H9 (cell line): ENCODE measurements at regions not wholly inside any gene's neighbourhood (a gene's known extent, or its start where the extent isn't known, plus 50 kb on each side); places are given as distances from the start of the nearest gene placed in this dataset.

Source experiments
- DNase-seq: peaks from one replicate; pipeline ENCODE4 v3.0.0-alpha.2; 2017
- H2AFZ ChIP-seq: one replicate; pipeline ENCODE4 v1.6.1; 2013; ENCODE audit warnings: mild to moderate bottlenecking, low read length, control low read depth, moderate library complexity
- H2AK5ac ChIP-seq: 2 replicates; pipeline ENCODE4 v1.6.1; 2013; ENCODE audit warnings: low read length, control low read depth, mixed read lengths; ENCODE audit not compliant: insufficient read length
- H2BK120ac ChIP-seq: one replicate; pipeline ENCODE4 v1.6.1; 2013; ENCODE audit warnings: low read depth, mild to moderate bottlenecking, low read length, control low read depth, inconsistent platforms; ENCODE audit not compliant: poor library complexity, severe bottlenecking
- H2BK12ac ChIP-seq: 2 replicates; pipeline ENCODE4 v1.6.1; 2013; ENCODE audit warnings: low read length, control low read depth, mixed read lengths, low read depth; ENCODE audit not compliant: insufficient read length
- H2BK15ac ChIP-seq: 2 replicates; pipeline ENCODE4 v1.6.1; 2013; ENCODE audit warnings: low read depth, low read length, control low read depth
- H2BK20ac ChIP-seq: one replicate; pipeline ENCODE4 v1.6.1; 2013; ENCODE audit warnings: low read depth, mild to moderate bottlenecking, low read length, control low read depth, inconsistent platforms; ENCODE audit not compliant: poor library complexity, severe bottlenecking
- H2BK5ac ChIP-seq: 2 replicates; pipeline ENCODE4 v1.6.1; 2013; ENCODE audit warnings: low read length, control low read depth, mixed read lengths; ENCODE audit not compliant: insufficient read length
- H3K14ac ChIP-seq: 2 replicates; pipeline ENCODE4 v1.6.1; 2013; ENCODE audit warnings: low read length, control low read depth; ENCODE audit not compliant: insufficient read depth
- H3K18ac ChIP-seq: 2 replicates; pipeline ENCODE4 v1.6.1; 2013; ENCODE audit warnings: low read depth, mild to moderate bottlenecking, mixed read lengths, low read length, control low read depth; ENCODE audit not compliant: insufficient read length
- H3K23ac ChIP-seq: 2 replicates; pipeline ENCODE4 v1.6.1; 2013; ENCODE audit warnings: low read length, control low read depth, mixed read lengths, low read depth; ENCODE audit not compliant: insufficient read length
- H3K23me2 ChIP-seq: 2 replicates; pipeline ENCODE4 v1.6.1; 2013; ENCODE audit warnings: low read depth, mild to moderate bottlenecking, mixed read lengths, low read length, control low read depth; ENCODE audit not compliant: insufficient read length, poor library complexity, severe bottlenecking
- H3K27ac ChIP-seq: 2 replicates; pipeline ENCODE4 v1.5.1; 2013; ENCODE audit warnings: low read length, control low read depth, mixed read lengths, low read depth; ENCODE audit not compliant: insufficient read length
- H3K27me3 ChIP-seq: 2 replicates; pipeline ENCODE4 v1.6.1; 2013; ENCODE audit warnings: low read length, control low read depth, inconsistent platforms; ENCODE audit not compliant: insufficient read depth
- H3K4ac ChIP-seq: 2 replicates; pipeline ENCODE4 v1.6.1; 2013; ENCODE audit warnings: low read depth, mild to moderate bottlenecking, control low read depth, inconsistent platforms, low read length, moderate library complexity
- H3K4me1 ChIP-seq: 2 replicates; pipeline ENCODE4 v1.6.1; 2013; ENCODE audit warnings: low read length, control low read depth, inconsistent platforms; ENCODE audit not compliant: insufficient read depth
- H3K4me2 ChIP-seq: 2 replicates; pipeline ENCODE4 v1.6.1; 2013; ENCODE audit warnings: low read length, control low read depth, mixed read lengths; ENCODE audit not compliant: insufficient read length, insufficient read depth
- H3K56ac ChIP-seq: 2 replicates; pipeline ENCODE4 v1.6.1; 2013; ENCODE audit warnings: low read depth, mild to moderate bottlenecking, mixed read lengths, low read length, control low read depth; ENCODE audit not compliant: insufficient read length
- H3K79me1 ChIP-seq: 2 replicates; pipeline ENCODE4 v1.6.1; 2013; ENCODE audit warnings: low read depth, mild to moderate bottlenecking, moderate library complexity, low read length, control low read depth, inconsistent platforms; ENCODE audit not compliant: insufficient read depth, poor library complexity, severe bottlenecking
- H3K79me2 ChIP-seq: 2 replicates; pipeline ENCODE4 v1.6.1; 2013; ENCODE audit warnings: low read length, control low read depth, inconsistent platforms; ENCODE audit not compliant: insufficient read depth
- H3K9ac ChIP-seq: 2 replicates; pipeline ENCODE4 v1.6.1; 2013; ENCODE audit warnings: low read length, control low read depth, mixed read lengths; ENCODE audit not compliant: insufficient read length; ENCODE audit errors: extremely low read depth
- H3K9me3 ChIP-seq: one replicate; pipeline ENCODE4 v1.6.1; 2013; ENCODE audit warnings: low read depth, low read length, inconsistent platforms; ENCODE audit not compliant: control insufficient read depth
- H3T11ph ChIP-seq: one replicate; pipeline ENCODE4 v1.6.1; 2013; ENCODE audit warnings: mild to moderate bottlenecking, low read length, control low read depth, inconsistent platforms
- H4K20me1 ChIP-seq: one replicate; pipeline ENCODE4 v1.6.1; 2013; ENCODE audit not compliant: control insufficient read depth, insufficient read length, insufficient read depth
- H4K5ac ChIP-seq: 2 replicates; pipeline ENCODE4 v1.6.1; 2013; ENCODE audit warnings: low read depth, mild to moderate bottlenecking, mixed read lengths, low read length, control low read depth; ENCODE audit not compliant: insufficient read length
- H4K8ac ChIP-seq: replicated peaks from 2 replicates; pipeline ENCODE4 v1.6.1; 2013; ENCODE audit warnings: low read length, control low read depth, mixed read lengths, low read depth; ENCODE audit not compliant: insufficient read length
- H4K91ac ChIP-seq: 2 replicates; pipeline ENCODE4 v1.6.1; 2013; ENCODE audit warnings: low read depth, mild to moderate bottlenecking, moderate library complexity, mixed read lengths, low read length, control low read depth; ENCODE audit not compliant: insufficient read length
- H3K27ac Mint-ChIP-seq, 3 experiments: 2 replicates in 2 of 3; 3 replicates in 1 of 3; pipeline ENCODE4 v1.8.0; 2020 to 2021; ENCODE audit warnings: mixed read lengths in 3 of 3, mild to moderate bottlenecking in 1 of 3, moderate library complexity in 1 of 3
- H3K27me3 Mint-ChIP-seq: 2 replicates; pipeline ENCODE4 v1.8.0; 2021; ENCODE audit warnings: low read depth, mild to moderate bottlenecking, moderate library complexity, mixed read lengths
- H3K36me3 Mint-ChIP-seq, 3 experiments: 2 replicates in 2 of 3; 3 replicates in 1 of 3; pipeline ENCODE4 v1.8.0; 2020 to 2021; ENCODE audit warnings: low read depth in 3 of 3, mixed read lengths in 3 of 3; ENCODE audit not compliant: insufficient read depth in 1 of 3
- H3K4me1 Mint-ChIP-seq, 2 experiments: 2 replicates each; pipeline ENCODE4 v1.8.0; 2020; ENCODE audit warnings: mixed read lengths in 2 of 2
- H3K4me3 Mint-ChIP-seq, 2 experiments: 2 replicates in 1 of 2; 3 replicates in 1 of 2; pipeline ENCODE4 v1.8.0; 2020 to 2021; ENCODE audit warnings: mild to moderate bottlenecking in 2 of 2, mixed read lengths in 2 of 2, moderate library complexity in 1 of 2
- H3K9me3 Mint-ChIP-seq, 2 experiments: 2 replicates in 1 of 2; 3 replicates in 1 of 2; pipeline ENCODE4 v1.8.0; 2020; ENCODE audit warnings: mild to moderate bottlenecking in 2 of 2, mixed read lengths in 2 of 2, moderate library complexity in 1 of 2
- WGBS: extraction: QIAGEN DNeasy Blood & Tissue Kit; methylation state at CpG from one replicate; pipeline ENCODE4 v1.1.7; 2013; ENCODE audit warnings: missing lambda C conversion rate, low lambda C conversion rate, mixed read lengths; ENCODE audit not compliant: insufficient read length; ENCODE audit errors: extremely low coverage; 5-methylcytosine and 5-hydroxymethylcytosine counted together
- TF ChIP-seq, protein P1 (sequence below): fragments of 200-600 bp; sonication (generic); conservative IDR thresholded peaks from 3 replicates; pipeline ENCODE4 v1.8.0; 2021; ENCODE audit warnings: antibody characterized with exemption, mild to moderate bottlenecking

DNA sequence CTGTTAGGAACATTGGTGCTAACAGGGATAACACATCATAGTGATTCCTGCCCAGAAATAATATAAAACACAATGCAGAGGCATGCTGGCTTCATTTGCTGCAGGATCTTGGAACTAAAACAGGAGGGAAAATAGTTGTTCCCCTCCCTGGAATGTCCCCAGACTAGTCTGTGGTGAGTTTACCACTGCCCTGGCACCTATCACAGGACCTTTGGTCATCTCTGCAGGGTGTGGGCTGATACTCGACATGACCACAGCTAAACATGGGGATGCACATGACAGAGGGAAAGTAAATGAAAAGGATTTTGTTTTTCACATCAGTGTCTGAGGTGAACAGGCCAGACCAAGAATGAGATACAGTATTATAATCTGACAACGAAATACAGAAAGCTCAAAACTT is 160.2 kb upstream of the DKK2 start:
- Histone ChIP-seq H3T11ph (no peak overlapping the region), H3K79me2 (no peaks in the 10 kb centered on the region), H3K27ac (no peak overlapping the region), H3K56ac (no peak overlapping the region), H3K18ac (no peak overlapping the region), H3K9me3 (no peaks in the 10 kb centered on the region), H2BK20ac (no peak overlapping the region), H3K4me1 (no peaks in the 10 kb centered on the region), H3K9ac (no peak overlapping the region), H2BK5ac (no peak overlapping the region), H3K27me3 (no peaks in the 10 kb centered on the region), H4K20me1 (no peaks in the 10 kb centered on the region), H3K79me1 (no peaks in the 10 kb centered on the region), H3K4ac (no peak overlapping the region), H2BK12ac (no peak overlapping the region), H2BK15ac (no peak overlapping the region), H3K4me2 (no peak overlapping the region), H2BK120ac (no peak overlapping the region), H4K5ac (no peak overlapping the region), H3K14ac (no peak overlapping the region), H3K23me2 (no peaks in the 10 kb centered on the region), H2AFZ (no peak overlapping the region), H4K8ac (no peak overlapping the region), H4K91ac (no peak overlapping the region), H2AK5ac (no peak overlapping the region), H3K23ac (no peak overlapping the region)
- TF ChIP-seq, protein P1, sequence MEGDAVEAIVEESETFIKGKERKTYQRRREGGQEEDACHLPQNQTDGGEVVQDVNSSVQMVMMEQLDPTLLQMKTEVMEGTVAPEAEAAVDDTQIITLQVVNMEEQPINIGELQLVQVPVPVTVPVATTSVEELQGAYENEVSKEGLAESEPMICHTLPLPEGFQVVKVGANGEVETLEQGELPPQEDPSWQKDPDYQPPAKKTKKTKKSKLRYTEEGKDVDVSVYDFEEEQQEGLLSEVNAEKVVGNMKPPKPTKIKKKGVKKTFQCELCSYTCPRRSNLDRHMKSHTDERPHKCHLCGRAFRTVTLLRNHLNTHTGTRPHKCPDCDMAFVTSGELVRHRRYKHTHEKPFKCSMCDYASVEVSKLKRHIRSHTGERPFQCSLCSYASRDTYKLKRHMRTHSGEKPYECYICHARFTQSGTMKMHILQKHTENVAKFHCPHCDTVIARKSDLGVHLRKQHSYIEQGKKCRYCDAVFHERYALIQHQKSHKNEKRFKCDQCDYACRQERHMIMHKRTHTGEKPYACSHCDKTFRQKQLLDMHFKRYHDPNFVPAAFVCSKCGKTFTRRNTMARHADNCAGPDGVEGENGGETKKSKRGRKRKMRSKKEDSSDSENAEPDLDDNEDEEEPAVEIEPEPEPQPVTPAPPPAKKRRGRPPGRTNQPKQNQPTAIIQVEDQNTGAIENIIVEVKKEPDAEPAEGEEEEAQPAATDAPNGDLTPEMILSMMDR = no peak
- H3K36me3 Mint-ChIP-seq = no peaks in the 10 kb centered on the region
- WGBS = no CpG with 5 or more reads among the region's 2 CpGs
- no peak overlapping the region for H3K27ac Mint-ChIP-seq
- H3K4me3 Mint-ChIP-seq = no peak overlapping the region
- DNase-seq = no peak
- no peaks in the 10 kb centered on the region for H3K27me3 Mint-ChIP-seq
- no peaks in the 10 kb centered on the region for H3K9me3 Mint-ChIP-seq
- peaks cover 0 to 2% of the 10 kb centered on the region in 2 experiments; a peak in 1 of 4 replicates for H3K4me1 Mint-ChIP-seq
